Mammary epithelial cell (primary cell): ENCODE measurements at regions not wholly inside any gene's neighbourhood (a gene's known extent, or its start where the extent isn't known, plus 50 kb on each side); places are given as distances from the start of the nearest gene placed in this dataset.

Experiments
- EZH2 ChIP-seq: IDR thresholded peaks from 2 replicates; pipeline ENCODE4 v1.6.1; 2012; ENCODE audit warnings: low read length, inconsistent platforms, borderline replicate concordance
- TF ChIP-seq, protein P1 (sequence below), 2 donors: IDR thresholded peaks in 1 of 2; conservative IDR thresholded peaks in 1 of 2; 2 replicates each; pipeline ENCODE4 v1.5.1; 2011 to 2012; ENCODE audit warnings: inconsistent platforms in 2 of 2, low read length in 2 of 2, mild to moderate bottlenecking in 2 of 2, control low read depth in 1 of 2, low read depth in 1 of 2; ENCODE audit not compliant: insufficient read depth in 1 of 2; ENCODE audit errors: extremely low read depth in 1 of 2

DNA sequence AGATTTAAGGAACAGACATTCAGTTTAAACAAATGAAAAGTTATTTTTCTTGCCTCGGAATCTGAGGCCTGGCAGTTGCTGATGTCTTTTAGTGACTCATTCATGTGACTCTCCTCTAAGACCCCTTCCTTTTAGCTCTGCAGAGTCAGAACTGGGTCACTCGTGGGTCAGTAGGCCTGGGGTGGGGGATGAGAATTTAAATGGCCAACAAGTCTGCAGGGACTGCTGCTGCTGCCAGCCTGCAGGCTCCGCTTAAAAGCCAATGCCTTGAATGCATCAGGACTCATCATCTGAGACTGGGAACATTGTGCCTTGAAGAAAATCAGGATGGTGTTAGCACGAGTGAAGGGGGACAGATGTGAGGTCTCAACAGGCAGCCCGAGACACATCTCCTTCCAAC lies 404.3 kb downstream of the CDH26 start:
- TF ChIP-seq, protein P1, sequence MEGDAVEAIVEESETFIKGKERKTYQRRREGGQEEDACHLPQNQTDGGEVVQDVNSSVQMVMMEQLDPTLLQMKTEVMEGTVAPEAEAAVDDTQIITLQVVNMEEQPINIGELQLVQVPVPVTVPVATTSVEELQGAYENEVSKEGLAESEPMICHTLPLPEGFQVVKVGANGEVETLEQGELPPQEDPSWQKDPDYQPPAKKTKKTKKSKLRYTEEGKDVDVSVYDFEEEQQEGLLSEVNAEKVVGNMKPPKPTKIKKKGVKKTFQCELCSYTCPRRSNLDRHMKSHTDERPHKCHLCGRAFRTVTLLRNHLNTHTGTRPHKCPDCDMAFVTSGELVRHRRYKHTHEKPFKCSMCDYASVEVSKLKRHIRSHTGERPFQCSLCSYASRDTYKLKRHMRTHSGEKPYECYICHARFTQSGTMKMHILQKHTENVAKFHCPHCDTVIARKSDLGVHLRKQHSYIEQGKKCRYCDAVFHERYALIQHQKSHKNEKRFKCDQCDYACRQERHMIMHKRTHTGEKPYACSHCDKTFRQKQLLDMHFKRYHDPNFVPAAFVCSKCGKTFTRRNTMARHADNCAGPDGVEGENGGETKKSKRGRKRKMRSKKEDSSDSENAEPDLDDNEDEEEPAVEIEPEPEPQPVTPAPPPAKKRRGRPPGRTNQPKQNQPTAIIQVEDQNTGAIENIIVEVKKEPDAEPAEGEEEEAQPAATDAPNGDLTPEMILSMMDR (conservative IDR thresholded peaks at IDR 0.05 in 1 of 2, IDR thresholded peaks at IDR 0.05 in 1 of 2; ENCODE audit: extremely low read depth in 1 of 2, insufficient read depth in 1 of 2, low read depth in 1 of 2, low read length in 2 of 2): no peak
- TF ChIP-seq EZH2: no peak
